Right atrium auricular region (tissue), 2 donors: ENCODE measurements at regions not wholly inside any gene's neighbourhood (a gene's known extent, or its start where the extent isn't known, plus 50 kb on each side); places are given as distances from the start of the nearest gene placed in this dataset.
"Not testable (repeated sequence)": the region's sequence is repeated elsewhere in the genome, so short reads cannot be mapped to it uniquely, and the experiment has no call there.

Source experiments
- DNase-seq: peaks from one replicate; pipeline ENCODE4 v3.0.0-alpha.2; 2019; ENCODE audit warnings: low spot score
- H3K27ac ChIP-seq, 2 donors: fragments of 200-600 bp; sonication (generic); 1 replicate in 1 of 2; 2 replicates in 1 of 2; pipeline ENCODE4 v1.5.1; 2016 to 2019
- H3K27me3 ChIP-seq, 2 donors: fragments of 200-600 bp; sonication (generic); one replicate each; pipeline versions ENCODE4 v1.5.1 to v1.6.0; 2017 to 2019
- H3K36me3 ChIP-seq: fragments of 200-600 bp; sonication (generic); one replicate; pipeline ENCODE4 v1.5.1; 2016
- H3K4me1 ChIP-seq, 2 donors: fragments of 200-600 bp; sonication (generic); one replicate each; pipeline versions ENCODE4 v1.5.1 to v1.6.0; 2017 to 2019
- H3K4me3 ChIP-seq, 2 donors: fragments of 200-600 bp; sonication (generic); 1 replicate in 1 of 2; 2 replicates in 1 of 2; pipeline ENCODE4 v1.5.1; 2017 to 2019; ENCODE audit warnings: mild to moderate bottlenecking in 1 of 2, moderate library complexity in 1 of 2
- H3K9me3 ChIP-seq, 2 donors: fragments of 200-600 bp; sonication (generic); one replicate each; pipeline ENCODE4 v1.5.1; 2019
- TF ChIP-seq, protein P1 (sequence below), 2 donors: fragments of 200-600 bp; sonication (generic); IDR thresholded peaks; one replicate each; pipeline ENCODE4 v1.5.1; 2019; ENCODE audit warnings: antibody characterized with exemption in 2 of 2

DNA sequence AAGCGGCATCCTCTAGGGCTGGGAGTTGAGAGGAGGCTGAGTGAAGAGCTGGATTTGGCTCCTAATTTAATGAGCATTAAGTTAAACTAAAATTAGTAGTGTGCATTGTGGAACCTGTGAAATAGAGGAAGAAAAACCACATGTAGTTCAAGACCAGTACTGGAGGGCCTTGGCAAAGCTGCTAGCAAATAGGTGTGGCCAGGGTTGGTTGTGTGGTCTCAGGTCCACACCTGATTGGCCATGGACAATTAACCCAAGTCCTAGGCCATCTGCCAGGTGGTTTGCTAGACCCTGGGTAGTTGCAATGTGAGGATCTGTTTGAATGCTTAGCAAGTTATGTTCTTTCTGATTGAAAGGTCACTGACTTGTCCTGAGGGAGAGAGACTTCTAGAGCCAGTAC lies 275.5 kb downstream of the PDCD6IP start:
- no peak overlapping the region for H3K27ac ChIP-seq
- no peaks in the 10 kb centered on the region for H3K36me3 ChIP-seq
- TF ChIP-seq, protein P1, sequence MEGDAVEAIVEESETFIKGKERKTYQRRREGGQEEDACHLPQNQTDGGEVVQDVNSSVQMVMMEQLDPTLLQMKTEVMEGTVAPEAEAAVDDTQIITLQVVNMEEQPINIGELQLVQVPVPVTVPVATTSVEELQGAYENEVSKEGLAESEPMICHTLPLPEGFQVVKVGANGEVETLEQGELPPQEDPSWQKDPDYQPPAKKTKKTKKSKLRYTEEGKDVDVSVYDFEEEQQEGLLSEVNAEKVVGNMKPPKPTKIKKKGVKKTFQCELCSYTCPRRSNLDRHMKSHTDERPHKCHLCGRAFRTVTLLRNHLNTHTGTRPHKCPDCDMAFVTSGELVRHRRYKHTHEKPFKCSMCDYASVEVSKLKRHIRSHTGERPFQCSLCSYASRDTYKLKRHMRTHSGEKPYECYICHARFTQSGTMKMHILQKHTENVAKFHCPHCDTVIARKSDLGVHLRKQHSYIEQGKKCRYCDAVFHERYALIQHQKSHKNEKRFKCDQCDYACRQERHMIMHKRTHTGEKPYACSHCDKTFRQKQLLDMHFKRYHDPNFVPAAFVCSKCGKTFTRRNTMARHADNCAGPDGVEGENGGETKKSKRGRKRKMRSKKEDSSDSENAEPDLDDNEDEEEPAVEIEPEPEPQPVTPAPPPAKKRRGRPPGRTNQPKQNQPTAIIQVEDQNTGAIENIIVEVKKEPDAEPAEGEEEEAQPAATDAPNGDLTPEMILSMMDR (IDR thresholded peaks at IDR 0.05) = no peak
- H3K27me3 ChIP-seq = no peaks in the 10 kb centered on the region
- H3K4me3 ChIP-seq = no peak overlapping the region
- DNase-seq = no peak
- no peaks in the 10 kb centered on the region for H3K9me3 ChIP-seq
- no peaks in the 10 kb centered on the region for H3K4me1 ChIP-seq

DNA sequence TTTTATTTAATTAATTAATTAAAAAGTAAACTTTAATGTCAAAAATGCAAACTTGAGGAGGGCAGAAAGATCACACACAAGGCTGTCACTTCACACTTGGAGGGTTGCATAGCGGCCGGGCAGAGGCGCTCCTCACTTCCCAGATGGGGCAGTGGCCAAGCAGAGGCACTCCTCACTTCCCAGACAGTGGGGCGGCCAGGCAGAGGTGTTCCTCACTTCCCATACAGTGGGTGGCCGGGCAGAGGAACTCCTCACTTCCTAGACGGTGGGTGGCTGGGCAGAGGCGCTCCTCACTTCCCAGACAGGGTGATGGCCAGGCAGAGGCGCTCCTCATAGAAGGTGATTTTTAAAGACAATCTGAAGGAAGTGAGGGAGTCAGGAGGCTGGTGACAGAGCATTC lies 277.5 kb downstream of the PDCD6IP start:
- H3K9me3 ChIP-seq = no peaks in the 10 kb centered on the region
- TF ChIP-seq, protein P1 (IDR thresholded peaks at IDR 0.05) = no peak
- no peaks in the 10 kb centered on the region for H3K4me1 ChIP-seq
- H3K27me3 ChIP-seq = no peaks in the 10 kb centered on the region
- DNase-seq = no peak
- H3K36me3 ChIP-seq = no peaks in the 10 kb centered on the region
- no peak overlapping the region for H3K27ac ChIP-seq
- H3K4me3 ChIP-seq = no peak overlapping the region

GRCh38 chr3:34077417-34078195 lies 279.2 kb downstream of the PDCD6IP start:
- no peak for DNase-seq
- Histone ChIP-seq H3K9me3 (no peaks in the 10 kb centered on the region), H3K36me3 (no peaks in the 10 kb centered on the region), H3K27me3 (no peaks in the 10 kb centered on the region), H3K4me1 (no peaks in the 10 kb centered on the region), H3K27ac (no peak overlapping the region), H3K4me3 (no peak overlapping the region)
- TF ChIP-seq, protein P1 (IDR thresholded peaks at IDR 0.05) = no peak

DNA sequence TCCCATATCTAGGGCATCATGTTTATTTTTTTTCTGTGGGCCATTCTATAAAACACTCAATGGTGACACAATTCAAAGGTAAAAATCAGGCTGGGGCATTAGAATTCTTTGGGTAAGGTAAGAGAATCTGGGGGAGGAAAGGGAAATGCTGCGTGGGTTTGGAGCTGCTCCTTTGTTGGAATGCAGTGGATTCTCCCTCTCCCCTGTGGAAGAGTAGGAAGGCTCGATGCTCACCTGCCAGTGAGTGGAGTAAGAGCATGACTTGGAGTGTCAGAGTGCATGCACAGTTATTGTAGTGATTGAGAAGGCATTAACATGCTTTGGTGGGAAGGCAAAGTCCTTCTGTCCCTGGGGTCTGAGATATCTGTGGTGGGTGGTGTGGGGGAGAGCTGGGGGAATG lies 280.0 kb downstream of the PDCD6IP start:
- H3K27me3 ChIP-seq = no peaks in the 10 kb centered on the region
- H3K4me1 ChIP-seq = no peaks in the 10 kb centered on the region
- H3K36me3 ChIP-seq = no peaks in the 10 kb centered on the region
- no peaks in the 10 kb centered on the region for H3K9me3 ChIP-seq
- H3K27ac ChIP-seq = no peak overlapping the region
- H3K4me3 ChIP-seq = no peak overlapping the region
- TF ChIP-seq, protein P1 (IDR thresholded peaks at IDR 0.05) = no peak
- no peak for DNase-seq

DNA sequence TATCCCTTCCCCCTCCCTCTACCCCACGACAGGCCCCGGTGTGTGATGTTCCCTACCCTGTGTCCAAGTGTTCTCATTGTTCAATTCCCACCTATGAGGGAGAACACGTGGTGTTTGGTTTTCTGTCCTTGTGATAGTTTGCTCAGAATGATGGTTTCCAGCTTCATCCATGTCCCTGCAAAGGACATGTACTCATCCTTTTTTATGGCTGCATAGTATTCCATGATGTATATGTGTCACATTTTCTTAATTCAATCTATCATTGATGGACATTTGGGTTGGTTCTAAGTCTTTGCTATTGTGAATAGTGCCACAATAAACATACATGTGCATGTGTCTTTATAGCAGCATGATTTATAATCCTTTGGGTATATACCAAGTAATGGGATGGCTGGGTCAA lies 281.4 kb downstream of the PDCD6IP start:
- H3K36me3 ChIP-seq, H3K27ac ChIP-seq, DNase-seq, H3K4me1 ChIP-seq, H3K9me3 ChIP-seq, H3K4me3 ChIP-seq, H3K27me3 ChIP-seq: not testable (repeated sequence)

DNA sequence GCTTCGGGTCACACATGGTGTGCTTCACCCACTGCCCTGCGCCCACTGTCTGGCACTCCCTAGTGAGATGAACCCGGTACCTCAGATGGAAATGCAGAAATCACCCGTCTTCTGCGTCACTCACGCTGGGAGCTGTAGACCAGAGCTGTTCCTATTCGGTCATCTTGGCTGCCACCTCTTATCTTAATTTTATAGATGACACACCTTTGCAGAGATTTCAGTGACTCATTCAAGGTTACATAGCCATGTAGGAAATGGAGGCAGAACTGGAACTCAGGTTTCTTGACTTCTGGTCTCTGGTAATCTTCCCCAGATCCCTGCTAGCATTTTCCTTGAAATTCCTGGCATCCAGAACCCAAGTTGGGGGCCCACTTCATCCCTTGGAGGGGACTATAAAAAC lies 291.9 kb downstream of the PDCD6IP start:
- not testable (repeated sequence) for DNase-seq, H3K9me3 ChIP-seq, H3K4me3 ChIP-seq, H3K36me3 ChIP-seq, H3K27ac ChIP-seq, H3K27me3 ChIP-seq, H3K4me1 ChIP-seq

DNA sequence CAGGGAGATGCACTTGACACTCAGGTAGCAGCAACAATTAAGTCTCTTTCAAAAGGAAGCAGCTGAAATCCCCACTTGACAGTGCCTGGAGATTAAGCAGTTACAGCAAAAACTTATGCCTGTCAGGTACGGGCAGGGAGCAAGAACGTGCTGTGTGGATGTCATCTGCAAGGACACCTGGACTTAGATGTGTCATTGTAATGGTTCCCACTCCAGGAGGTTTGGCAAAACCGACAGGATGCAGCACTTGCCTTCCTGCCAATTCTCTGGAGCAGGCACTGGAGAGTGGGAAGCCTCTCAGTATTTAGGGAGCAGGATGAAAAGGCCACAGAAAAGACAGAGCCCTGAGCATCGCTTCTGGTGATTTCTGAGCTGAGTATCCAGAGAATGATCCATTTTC lies 292.4 kb downstream of the PDCD6IP start:
- no peak for DNase-seq
- Histone ChIP-seq H3K36me3 (no peaks in the 10 kb centered on the region), H3K27me3 (no peaks in the 10 kb centered on the region), H3K4me3 (no peak overlapping the region), H3K4me1 (no peaks in the 10 kb centered on the region), H3K27ac (no peak overlapping the region), H3K9me3 (peaks cover 0 to 5% of the 10 kb centered on the region in 2 donors)
- TF ChIP-seq, protein P1 (IDR thresholded peaks at IDR 0.05) = no peak

- H3K9me3 ChIP-seq, H3K36me3 ChIP-seq, DNase-seq: not testable (repeated sequence)
Measured at GRCh38 chr3:34094280-34094679, 295.9 kb downstream of the PDCD6IP start.

More at GRCh38 chr3:34094280-34094679, 295.9 kb downstream of the PDCD6IP start:
- H3K4me3 ChIP-seq, H3K4me1 ChIP-seq, H3K27ac ChIP-seq, H3K27me3 ChIP-seq: not testable (repeated sequence)
